ENCODE measurements at regions not wholly inside any gene's neighbourhood (a gene's known extent, or its start where the extent isn't known, plus 50 kb on each side); places are given as distances from the start of the nearest gene placed in this dataset. TPM values are rescaled to one million over a fixed set of nuclear protein-coding genes. Genes with fewer than 3 reads are reported as not detected.
A peak's percentile ranks its signal among the peaks of the same experiment; 100 is the strongest.

DNA sequence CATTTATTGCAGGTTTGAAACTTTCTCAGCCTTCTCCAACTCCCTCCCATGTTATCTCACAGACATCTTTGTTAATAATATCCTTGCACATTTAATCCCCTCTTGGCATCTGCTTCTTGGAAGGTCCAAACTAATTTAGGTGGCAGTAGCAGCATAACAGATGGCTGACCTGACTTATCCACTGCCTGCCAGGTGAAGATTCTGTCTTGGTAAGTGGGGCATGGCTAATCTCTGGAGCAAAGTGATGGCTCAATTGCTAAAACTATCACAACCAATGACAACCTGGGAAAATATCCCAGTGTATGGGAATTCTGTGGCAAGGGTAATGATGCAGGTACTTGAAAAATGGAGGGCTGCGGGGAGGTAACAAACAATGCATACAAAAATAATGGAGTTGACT is 58.2 kb upstream of the ALG10B start:
- no peak for DNase-seq
- Histone ChIP-seq H3K27me3 (no peaks in the 10 kb centered on the region), H3K36me3 (no peaks in the 10 kb centered on the region), H3K27ac (no peak overlapping the region), H3K9me3 (no peaks in the 10 kb centered on the region), H3K4me3 (no peak overlapping the region), H3K4me1 (no peaks in the 10 kb centered on the region)
- TF ChIP-seq, protein P1, sequence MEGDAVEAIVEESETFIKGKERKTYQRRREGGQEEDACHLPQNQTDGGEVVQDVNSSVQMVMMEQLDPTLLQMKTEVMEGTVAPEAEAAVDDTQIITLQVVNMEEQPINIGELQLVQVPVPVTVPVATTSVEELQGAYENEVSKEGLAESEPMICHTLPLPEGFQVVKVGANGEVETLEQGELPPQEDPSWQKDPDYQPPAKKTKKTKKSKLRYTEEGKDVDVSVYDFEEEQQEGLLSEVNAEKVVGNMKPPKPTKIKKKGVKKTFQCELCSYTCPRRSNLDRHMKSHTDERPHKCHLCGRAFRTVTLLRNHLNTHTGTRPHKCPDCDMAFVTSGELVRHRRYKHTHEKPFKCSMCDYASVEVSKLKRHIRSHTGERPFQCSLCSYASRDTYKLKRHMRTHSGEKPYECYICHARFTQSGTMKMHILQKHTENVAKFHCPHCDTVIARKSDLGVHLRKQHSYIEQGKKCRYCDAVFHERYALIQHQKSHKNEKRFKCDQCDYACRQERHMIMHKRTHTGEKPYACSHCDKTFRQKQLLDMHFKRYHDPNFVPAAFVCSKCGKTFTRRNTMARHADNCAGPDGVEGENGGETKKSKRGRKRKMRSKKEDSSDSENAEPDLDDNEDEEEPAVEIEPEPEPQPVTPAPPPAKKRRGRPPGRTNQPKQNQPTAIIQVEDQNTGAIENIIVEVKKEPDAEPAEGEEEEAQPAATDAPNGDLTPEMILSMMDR (IDR thresholded peaks at IDR 0.05): no peak
- TF ChIP-seq POLR2A (IDR thresholded peaks at IDR 0.05): no peak
- intact Hi-C loops (cut with DNase I; ENCODE audit: low total_unique reads): no loop called here

Small RNA genes lying in the stretch of these regions (small RNA-seq; reads per million reads assigned to genes)
- not detected for gene RF01518
- 0.91 reads per million, percentile 43 among the genes with 10 or more reads in this experiment for gene RNA5SP358
- 0.18 reads per million for gene RNA5SP359

All from uterus (tissue), 3 donors.